Hematopoietic multipotent progenitor cell treated with erythropoietin and hydrocortisone succinate and interleukin-3 and kit ligand, for 8 days (in vitro differentiated cells): ENCODE measurements at regions not wholly inside any gene's neighbourhood (a gene's known extent, or its start where the extent isn't known, plus 50 kb on each side); places are given as distances from the start of the nearest gene placed in this dataset.
"Not testable (repeated sequence)": the region's sequence is repeated elsewhere in the genome, so short reads cannot be mapped to it uniquely, and the experiment has no call there.

ENCODE experiments used
- DNase-seq: peaks from one replicate; pipeline ENCODE4 v3.0.0-alpha.2; 2015

- DNase-seq, result no peak
Measured at GRCh38 chr7:56291-56913, 136.0 kb upstream of the FAM20C start.

DNA sequence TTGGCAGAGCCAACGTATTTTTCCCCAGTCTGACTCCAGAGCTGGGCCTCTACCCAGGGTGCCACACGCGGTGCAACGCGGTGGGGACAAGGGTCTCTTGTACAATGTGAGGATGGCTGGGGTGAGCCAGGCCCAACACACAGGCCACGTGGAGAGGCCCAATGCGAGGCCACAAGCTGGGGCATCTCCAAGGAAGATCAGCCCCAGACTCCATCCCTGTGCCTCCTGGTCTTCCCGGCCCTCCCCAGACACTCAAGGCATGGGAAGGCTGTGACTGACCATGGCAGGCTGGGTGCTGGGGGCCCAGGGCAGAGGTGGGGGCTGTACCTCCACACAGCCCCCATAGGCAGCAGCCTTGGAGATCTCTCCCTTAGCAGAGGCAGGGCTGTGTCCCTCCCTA lies 135.3 kb upstream of the FAM20C start:
- DNase-seq, result no peak

- no peak for DNase-seq
Measured at GRCh38 chr7:57482-58255, 134.7 kb upstream of the FAM20C start.

DNA sequence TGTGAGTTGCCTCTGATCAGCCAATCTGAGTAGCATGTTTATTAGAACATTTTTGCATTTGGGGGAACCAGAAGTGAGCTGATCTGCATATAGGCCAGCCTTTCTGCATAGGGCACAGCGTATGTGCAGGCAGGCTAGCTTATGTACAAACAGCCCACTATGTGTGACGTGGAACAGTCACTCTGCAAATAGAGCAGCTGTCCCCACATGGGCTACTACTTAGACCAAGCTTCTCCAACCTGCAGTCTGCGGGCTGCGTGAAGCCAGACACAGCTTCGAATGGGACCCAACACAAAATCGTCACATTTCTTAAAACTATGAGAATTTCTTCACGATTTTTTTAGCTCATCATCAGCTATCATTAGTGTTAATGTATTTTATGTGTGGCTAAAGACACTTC lies 134.1 kb upstream of the FAM20C start:
- DNase-seq, result no peak

GRCh38 chr7:59079-60016 lies 133.0 kb upstream of the FAM20C start:
- no peak for DNase-seq

- DNase-seq, result no peak
Measured at GRCh38 chr7:60017-60675, 132.2 kb upstream of the FAM20C start.

DNA sequence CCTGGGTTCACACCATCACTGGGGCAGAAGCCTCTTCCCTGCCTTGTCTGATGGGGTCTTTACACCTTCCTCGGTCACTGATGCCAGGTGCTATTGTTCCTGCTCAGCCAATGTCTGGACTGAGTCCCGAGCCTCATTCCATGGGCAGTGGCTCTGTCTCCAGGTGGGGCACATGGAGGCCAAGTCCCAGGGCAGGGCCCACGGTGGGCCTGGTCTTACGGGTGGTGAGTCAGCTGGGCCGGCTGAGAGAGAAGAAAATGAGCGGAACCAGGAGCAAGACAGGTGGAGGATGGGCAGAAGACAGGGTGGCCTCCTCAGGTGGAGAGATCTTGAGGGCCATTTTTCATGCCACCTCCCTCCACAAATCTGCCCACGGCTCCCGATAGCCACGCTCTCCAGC lies 131.7 kb upstream of the FAM20C start:
- no peak for DNase-seq

- DNase-seq, result no peak
Measured at GRCh38 chr7:61111-61510, 131.3 kb upstream of the FAM20C start.

GRCh38 chr7:61576-62360 lies 130.6 kb upstream of the FAM20C start:
- DNase-seq, result no peak

GRCh38 chr7:62361-63116 lies 129.8 kb upstream of the FAM20C start:
- DNase-seq, result no peak

GRCh38 chr7:63117-63480 lies 129.3 kb upstream of the FAM20C start:
- no peak for DNase-seq

DNA sequence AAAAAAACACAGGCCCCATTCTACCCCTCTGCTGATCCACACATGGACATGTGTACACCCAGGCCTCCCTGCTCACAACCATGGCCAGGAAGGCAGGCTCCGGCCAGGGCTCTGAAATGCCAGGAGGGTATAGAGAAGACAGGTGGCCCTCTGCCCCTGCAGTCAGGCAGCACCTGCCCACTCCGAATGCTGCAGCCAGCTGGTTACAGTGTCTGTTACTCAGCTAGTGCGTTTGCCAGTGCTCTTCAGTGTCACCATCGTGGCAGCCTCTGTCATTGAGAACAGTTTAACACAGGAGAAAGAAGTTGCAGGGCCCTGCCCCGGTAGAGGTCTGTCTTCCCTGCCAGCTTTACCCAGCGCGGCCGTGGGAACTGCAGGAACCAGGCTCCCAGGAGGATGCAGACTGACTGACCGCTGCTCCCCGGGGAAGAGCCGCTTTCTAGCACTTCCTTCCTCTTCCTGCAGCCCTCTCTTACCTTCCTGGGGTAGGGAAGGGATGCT lies 128.8 kb upstream of the FAM20C start:
- no peak for DNase-seq

DNA sequence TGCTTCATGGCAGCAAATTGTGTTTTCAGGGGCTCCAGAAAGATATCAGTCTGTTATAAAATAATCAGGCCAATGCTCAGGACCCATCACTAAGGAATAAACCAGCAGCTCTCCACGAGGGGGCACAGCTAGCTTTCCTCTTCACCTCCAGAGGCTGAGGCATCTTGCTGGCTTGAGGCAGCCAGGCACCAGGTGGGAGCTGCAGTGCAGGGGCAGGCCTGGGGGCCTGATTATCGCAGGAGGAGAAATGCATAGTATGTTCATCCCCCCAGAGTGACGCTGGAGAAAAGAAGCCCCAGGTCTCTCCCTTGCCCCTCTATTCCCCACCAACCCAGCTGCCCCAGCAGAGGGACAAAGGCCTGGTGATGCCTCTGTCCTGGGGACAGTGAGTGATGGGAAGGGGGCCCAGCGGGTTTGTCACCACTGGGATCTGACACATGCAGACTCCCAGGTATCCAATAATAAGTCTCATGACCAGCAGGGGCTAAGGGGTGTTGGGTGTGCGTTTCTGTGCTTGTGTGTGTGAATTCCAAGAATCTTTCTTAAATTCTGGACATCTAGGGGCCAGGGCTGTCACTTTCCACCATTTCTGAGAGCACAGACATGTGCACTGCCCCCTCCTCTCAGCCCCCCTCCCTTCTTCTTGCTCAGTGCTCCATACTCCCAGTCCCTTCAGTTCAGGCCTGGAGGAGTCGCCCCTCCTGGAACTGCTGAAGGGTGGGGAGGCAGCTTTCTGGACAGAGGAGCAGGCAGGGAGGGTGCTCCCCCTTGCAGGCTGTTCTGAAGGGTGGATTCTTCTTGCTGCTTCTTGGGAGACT lies 128.1 kb upstream of the FAM20C start:
- DNase-seq, result peak; percentile 35

GRCh38 chr7:64916-65341 lies 127.4 kb upstream of the FAM20C start:
- DNase-seq, result no peak

- DNase-seq, result no peak
Measured at GRCh38 chr7:65554-65953, 126.8 kb upstream of the FAM20C start.

DNA sequence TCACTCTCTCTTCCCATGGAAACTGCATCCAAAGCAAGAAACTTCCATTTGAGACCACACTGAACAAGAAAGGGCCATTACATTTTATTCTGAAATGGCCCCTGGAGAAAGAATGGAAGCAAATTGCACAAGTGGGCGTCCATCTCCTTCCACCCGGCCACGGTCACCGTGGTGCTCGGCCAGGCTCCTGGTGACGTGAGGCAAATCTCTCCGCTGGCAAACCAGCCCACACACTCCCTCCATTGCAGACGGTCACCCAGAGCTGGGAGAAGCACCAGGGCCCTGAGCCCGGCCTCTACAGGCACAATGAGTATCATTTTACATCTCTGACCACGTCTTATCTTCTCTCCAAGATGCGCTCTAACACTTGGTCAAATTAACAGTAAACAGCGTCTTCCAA lies 126.1 kb upstream of the FAM20C start:
- DNase-seq, result no peak

DNA sequence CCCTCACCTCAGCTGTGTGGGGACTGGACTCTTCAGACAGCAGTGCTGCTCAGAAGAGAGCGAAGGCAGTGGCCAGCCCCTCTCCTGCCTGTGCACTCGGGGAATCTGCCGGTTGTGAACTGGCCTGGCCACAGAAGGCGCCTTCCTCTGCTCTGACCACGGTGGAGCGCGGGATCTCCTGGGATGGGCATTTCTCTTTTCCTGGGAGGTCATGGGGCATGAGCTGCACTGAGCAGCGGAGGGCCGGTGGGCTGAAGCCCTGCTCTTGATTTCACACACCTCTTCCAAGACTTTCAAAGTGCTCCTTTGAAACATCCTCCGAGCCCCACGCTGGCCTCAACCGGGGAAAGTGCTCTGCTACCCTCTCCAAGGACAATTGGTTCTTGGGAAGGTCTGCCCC lies 125.6 kb upstream of the FAM20C start:
- no peak for DNase-seq

DNA sequence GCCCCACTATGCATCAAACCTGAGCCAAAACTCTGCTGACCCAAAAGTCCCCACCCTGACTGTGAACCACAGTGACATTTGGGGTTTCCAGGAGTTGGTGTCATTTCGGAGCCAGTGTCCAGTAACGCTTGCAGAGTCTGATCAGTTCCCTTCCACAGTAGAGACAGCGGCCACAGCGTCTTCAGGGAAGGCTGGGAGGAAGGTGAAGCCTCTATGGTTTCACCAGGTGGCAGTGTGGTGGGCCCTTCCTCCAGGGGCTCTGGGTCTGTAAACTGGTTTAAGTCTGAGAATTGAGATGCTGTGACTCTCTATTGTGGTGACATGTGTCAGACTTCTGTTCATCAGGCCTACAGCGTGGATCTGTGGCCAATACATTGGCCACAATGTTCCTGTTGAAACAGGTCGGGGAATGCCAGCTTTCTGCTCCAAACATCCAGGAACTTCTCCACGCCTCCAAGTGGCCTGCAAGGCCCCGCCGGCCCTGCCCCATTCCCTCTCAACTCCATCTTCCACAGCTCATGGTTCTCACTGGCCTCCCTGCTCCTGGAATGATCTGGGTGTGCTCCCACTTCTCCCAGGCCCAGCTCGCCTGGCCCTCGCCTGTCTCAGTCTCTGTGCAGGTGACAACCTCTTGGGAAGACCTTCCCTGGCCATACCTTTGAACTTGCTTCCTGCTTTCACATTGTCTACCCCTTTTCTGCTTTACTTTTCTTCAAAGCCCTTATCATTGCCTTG lies 124.5 kb upstream of the FAM20C start:
- no peak for DNase-seq

- no peak for DNase-seq
Measured at GRCh38 chr7:68629-69028, 123.7 kb upstream of the FAM20C start.

- not testable (repeated sequence) for DNase-seq
Measured at GRCh38 chr7:69052-69451, 123.3 kb upstream of the FAM20C start.
